ENCODE measurements at regions not wholly inside any gene's neighbourhood (a gene's known extent, or its start where the extent isn't known, plus 50 kb on each side); places are given as distances from the start of the nearest gene placed in this dataset.
"Not testable (repeated sequence)": the region's sequence is repeated elsewhere in the genome, so short reads cannot be mapped to it uniquely, and the experiment has no call there.

GRCh38 chr12:131277186-131278091 lies 323.7 kb downstream of the ADGRD1 start:
- not testable (repeated sequence) for DNase-seq

- DNase-seq, result not testable (repeated sequence)
These were observed 324.9 kb downstream of the ADGRD1 start for GRCh38 chr12:131278451-131279115.

GRCh38 chr12:131279281-131279921 lies 325.7 kb downstream of the ADGRD1 start:
- no peak for DNase-seq

- DNase-seq, result no peak
These were observed 326.7 kb downstream of the ADGRD1 start for GRCh38 chr12:131280426-131280825.

GRCh38 chr12:131281016-131281415 lies 327.3 kb downstream of the ADGRD1 start:
- no peak for DNase-seq

GRCh38 chr12:131282292-131283080 lies 328.8 kb downstream of the ADGRD1 start:
- no peak for DNase-seq

- DNase-seq, result no peak
These were observed 329.6 kb downstream of the ADGRD1 start for GRCh38 chr12:131283191-131283861.

- not testable (repeated sequence) for DNase-seq
These were observed 330.4 kb downstream of the ADGRD1 start for GRCh38 chr12:131283862-131284825.

- not testable (repeated sequence) for DNase-seq
These were observed 331.5 kb downstream of the ADGRD1 start for GRCh38 chr12:131284954-131285904.

GRCh38 chr12:131285905-131286295 lies 332.2 kb downstream of the ADGRD1 start:
- DNase-seq, result not testable (repeated sequence)

- not testable (repeated sequence) for DNase-seq
These were observed 332.6 kb downstream of the ADGRD1 start for GRCh38 chr12:131286301-131286700.

- no peak for DNase-seq
These were observed 333.6 kb downstream of the ADGRD1 start for GRCh38 chr12:131287015-131287937.

- no peak for DNase-seq
These were observed 334.4 kb downstream of the ADGRD1 start for GRCh38 chr12:131287938-131288764.

- DNase-seq, result not testable (repeated sequence)
These were observed 335.3 kb downstream of the ADGRD1 start for GRCh38 chr12:131288765-131289695.

GRCh38 chr12:131289807-131290206 lies 336.1 kb downstream of the ADGRD1 start:
- not testable (repeated sequence) for DNase-seq

- no peak for DNase-seq
These were observed 336.7 kb downstream of the ADGRD1 start for GRCh38 chr12:131290255-131290959.

Measured in CD4-positive, alpha-beta T cell treated with Interleukin-21 for 1 hour (primary cell).